ENCODE measurements at regions not wholly inside any gene's neighbourhood (a gene's known extent, or its start where the extent isn't known, plus 50 kb on each side); places are given as distances from the start of the nearest gene placed in this dataset.
A peak's percentile ranks its signal among the peaks of the same experiment; 100 is the strongest.

- DNase-seq (ENCODE audit: low spot score in 2 of 2) (peak; percentile 32 to 42), FAIRE-seq (no peak)
Observed at GRCh38 chrX:40459571-40460158, 121.1 kb upstream of the ATP6AP2 start.

GRCh38 chrX:40457406-40457805 lies 123.4 kb upstream of the ATP6AP2 start:
- DNase-seq (ENCODE audit: low spot score in 2 of 2), result no peak
- no peak for FAIRE-seq

GRCh38 chrX:40452031-40452430 lies 128.7 kb upstream of the ATP6AP2 start:
- FAIRE-seq (no peak), DNase-seq (ENCODE audit: low spot score in 2 of 2) (no peak)

- FAIRE-seq, result no peak
- no peak for DNase-seq (ENCODE audit: low spot score in 2 of 2)
Observed at GRCh38 chrX:40449956-40450706, 130.6 kb upstream of the ATP6AP2 start.

- DNase-seq (ENCODE audit: low spot score in 2 of 2) (no peak), FAIRE-seq (no peak)
Observed at GRCh38 chrX:40449396-40449795, 131.4 kb upstream of the ATP6AP2 start.

- FAIRE-seq, result no peak
Observed at GRCh38 chrX:40448793-40449192, 132.0 kb upstream of the ATP6AP2 start.

GRCh38 chrX:40446921-40447320 lies 133.8 kb upstream of the ATP6AP2 start:
- FAIRE-seq (no peak), DNase-seq (ENCODE audit: low spot score in 2 of 2) (no peak)

More at GRCh38 chrX:40448793-40449192, 132.0 kb upstream of the ATP6AP2 start:
- DNase-seq (ENCODE audit: low spot score in 2 of 2), result no peak

- FAIRE-seq (no peak), DNase-seq (ENCODE audit: low spot score in 2 of 2) (no peak)
Observed at GRCh38 chrX:40445691-40446090, 135.1 kb upstream of the ATP6AP2 start.

GRCh38 chrX:40444798-40445496 lies 135.8 kb upstream of the ATP6AP2 start:
- DNase-seq (ENCODE audit: low spot score in 2 of 2), result no peak
- FAIRE-seq, result no peak

GRCh38 chrX:40444133-40444532 lies 136.6 kb upstream of the ATP6AP2 start:
- DNase-seq (ENCODE audit: low spot score in 2 of 2), result no peak
- FAIRE-seq, result no peak

- no peak for FAIRE-seq
Observed at GRCh38 chrX:40440866-40441265, 139.9 kb upstream of the ATP6AP2 start.

GRCh38 chrX:40439625-40440532 lies 140.9 kb upstream of the ATP6AP2 start:
- FAIRE-seq (no peak), DNase-seq (ENCODE audit: low spot score in 2 of 2) (no peak)

More at GRCh38 chrX:40440866-40441265, 139.9 kb upstream of the ATP6AP2 start:
- no peak for DNase-seq (ENCODE audit: low spot score in 2 of 2)

- FAIRE-seq (no peak), DNase-seq (ENCODE audit: low spot score in 2 of 2) (no peak)
Observed at GRCh38 chrX:40437348-40437747, 143.4 kb upstream of the ATP6AP2 start.

- DNase-seq (ENCODE audit: low spot score in 2 of 2) (peak; percentile 12 to 33), FAIRE-seq (no peak)
Observed at GRCh38 chrX:40434947-40435346, 145.8 kb upstream of the ATP6AP2 start.

- no peak for DNase-seq (ENCODE audit: low spot score in 2 of 2)
- FAIRE-seq, result no peak
Observed at GRCh38 chrX:40434443-40434842, 146.3 kb upstream of the ATP6AP2 start.

GRCh38 chrX:40433160-40433559 lies 147.6 kb upstream of the ATP6AP2 start:
- DNase-seq (ENCODE audit: low spot score in 2 of 2) (no peak), FAIRE-seq (no peak)

- no peak for DNase-seq (ENCODE audit: low spot score in 2 of 2)
- no peak for FAIRE-seq
Observed at GRCh38 chrX:40424259-40424658, 156.5 kb upstream of the ATP6AP2 start.

- no peak for DNase-seq (ENCODE audit: low spot score in 2 of 2)
- no peak for FAIRE-seq
Observed at GRCh38 chrX:40423299-40423698, 157.5 kb upstream of the ATP6AP2 start.

GRCh38 chrX:40422021-40422420 lies 158.7 kb upstream of the ATP6AP2 start:
- DNase-seq (ENCODE audit: low spot score in 2 of 2) (no peak), FAIRE-seq (no peak)

GRCh38 chrX:40420899-40421729 lies 159.7 kb upstream of the ATP6AP2 start:
- FAIRE-seq (no peak), DNase-seq (ENCODE audit: low spot score in 2 of 2) (peak in 1 of 2 donors; percentile 13)
